Lower lobe of right lung (tissue), 2 donors: ENCODE measurements at regions not wholly inside any gene's neighbourhood (a gene's known extent, or its start where the extent isn't known, plus 50 kb on each side); places are given as distances from the start of the nearest gene placed in this dataset.

ENCODE experiments used
- ATAC-seq, 2 donors: fragments of 200-7000 bp; cut with Tn5 transposase; one replicate each; pipeline ENCODE4 v1.9.1; 2020 to 2022; ENCODE audit warnings: mild to moderate bottlenecking in 2 of 2, moderate library complexity in 2 of 2
- DNase-seq: peaks from one replicate; pipeline ENCODE4 v3.0.0-alpha.2; 2020
- H3K27ac ChIP-seq: fragments of 200-600 bp; one replicate; pipeline ENCODE4 v1.8.0; 2022
- H3K27me3 ChIP-seq: fragments of 200-600 bp; one replicate; pipeline ENCODE4 v1.8.0; 2022; ENCODE audit warnings: low read depth
- H3K36me3 ChIP-seq: fragments of 200-600 bp; one replicate; pipeline ENCODE4 v1.8.0; 2022; ENCODE audit warnings: mild to moderate bottlenecking
- H3K4me1 ChIP-seq: fragments of 200-600 bp; one replicate; pipeline ENCODE4 v1.8.0; 2022
- H3K4me3 ChIP-seq: fragments of 200-600 bp; one replicate; pipeline ENCODE4 v1.8.0; 2022; ENCODE audit warnings: mild to moderate bottlenecking
- H3K9me3 ChIP-seq: fragments of 200-600 bp; one replicate; pipeline ENCODE4 v1.8.0; 2022
- intact Hi-C: fragments of 100-400 bp; cut with DNase I; formaldehyde crosslinking; loops from one replicate; pipeline ENCODE4 v1.11.0; 2022
- TF ChIP-seq, protein P1 (sequence below): fragments of 200-600 bp; IDR thresholded peaks from one replicate; pipeline ENCODE4 v1.8.0; 2022; ENCODE audit warnings: antibody characterized with exemption, mild to moderate bottlenecking
- donor health status: DM: no; HTN: yes; CAD: no; lungs with severe emphysema.

- no peak overlapping the region for H3K27ac ChIP-seq
- H3K36me3 ChIP-seq, result no peaks in the 10 kb centered on the region
- intact Hi-C loops, result no loop called here
- no peaks in the 10 kb centered on the region for H3K9me3 ChIP-seq
- DNase-seq (no peak), ATAC-seq (no peak)
- H3K4me3 ChIP-seq, result no peak overlapping the region
- no peaks in the 10 kb centered on the region for H3K27me3 ChIP-seq
- TF ChIP-seq, protein P1, sequence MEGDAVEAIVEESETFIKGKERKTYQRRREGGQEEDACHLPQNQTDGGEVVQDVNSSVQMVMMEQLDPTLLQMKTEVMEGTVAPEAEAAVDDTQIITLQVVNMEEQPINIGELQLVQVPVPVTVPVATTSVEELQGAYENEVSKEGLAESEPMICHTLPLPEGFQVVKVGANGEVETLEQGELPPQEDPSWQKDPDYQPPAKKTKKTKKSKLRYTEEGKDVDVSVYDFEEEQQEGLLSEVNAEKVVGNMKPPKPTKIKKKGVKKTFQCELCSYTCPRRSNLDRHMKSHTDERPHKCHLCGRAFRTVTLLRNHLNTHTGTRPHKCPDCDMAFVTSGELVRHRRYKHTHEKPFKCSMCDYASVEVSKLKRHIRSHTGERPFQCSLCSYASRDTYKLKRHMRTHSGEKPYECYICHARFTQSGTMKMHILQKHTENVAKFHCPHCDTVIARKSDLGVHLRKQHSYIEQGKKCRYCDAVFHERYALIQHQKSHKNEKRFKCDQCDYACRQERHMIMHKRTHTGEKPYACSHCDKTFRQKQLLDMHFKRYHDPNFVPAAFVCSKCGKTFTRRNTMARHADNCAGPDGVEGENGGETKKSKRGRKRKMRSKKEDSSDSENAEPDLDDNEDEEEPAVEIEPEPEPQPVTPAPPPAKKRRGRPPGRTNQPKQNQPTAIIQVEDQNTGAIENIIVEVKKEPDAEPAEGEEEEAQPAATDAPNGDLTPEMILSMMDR, result no peak
- no peaks in the 10 kb centered on the region for H3K4me1 ChIP-seq
Measured at GRCh38 chr12:60921541-60921940, 1325.7 kb downstream of the SLC16A7 start.

- Histone ChIP-seq H3K9me3 (no peaks in the 10 kb centered on the region), H3K27me3 (no peaks in the 10 kb centered on the region), H3K4me1 (no peaks in the 10 kb centered on the region), H3K36me3 (no peaks in the 10 kb centered on the region), H3K27ac (no peak overlapping the region), H3K4me3 (no peak overlapping the region)
- no peak for DNase-seq
- intact Hi-C loops, result no loop called here
- no peak for ATAC-seq
- TF ChIP-seq, protein P1, result no peak
Measured at GRCh38 chr12:60926256-60926655, 1330.4 kb downstream of the SLC16A7 start.

DNA sequence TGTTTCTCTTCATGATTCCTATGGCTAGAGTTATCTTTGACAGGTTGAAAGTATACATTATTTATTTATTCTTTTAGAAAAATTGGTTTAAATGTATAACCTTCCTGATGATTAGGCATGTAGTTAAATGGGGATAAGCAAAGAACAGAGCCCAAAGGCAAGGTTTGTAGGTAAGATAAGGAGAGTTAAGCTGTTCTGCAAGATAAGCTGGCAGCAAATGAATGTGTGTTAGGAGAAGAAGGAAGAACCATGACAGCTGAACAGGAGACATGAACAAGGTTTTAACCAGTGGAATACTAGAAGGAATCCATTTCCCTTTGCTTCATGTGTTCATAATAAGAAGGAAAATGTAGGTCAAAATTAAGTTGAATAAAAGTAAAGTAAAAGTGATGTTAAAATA, 1330.1 kb upstream of the USP15 start:
- no peak overlapping the region for H3K27ac ChIP-seq
- H3K4me3 ChIP-seq, result no peak overlapping the region
- peaks cover 14% of the 10 kb centered on the region for H3K9me3 ChIP-seq
- no peaks in the 10 kb centered on the region for H3K36me3 ChIP-seq
- intact Hi-C loops, result no loop called here
- ATAC-seq, result no peak
- no peaks in the 10 kb centered on the region for H3K27me3 ChIP-seq
- TF ChIP-seq, protein P1, result no peak
- DNase-seq, result no peak
- no peaks in the 10 kb centered on the region for H3K4me1 ChIP-seq

DNA sequence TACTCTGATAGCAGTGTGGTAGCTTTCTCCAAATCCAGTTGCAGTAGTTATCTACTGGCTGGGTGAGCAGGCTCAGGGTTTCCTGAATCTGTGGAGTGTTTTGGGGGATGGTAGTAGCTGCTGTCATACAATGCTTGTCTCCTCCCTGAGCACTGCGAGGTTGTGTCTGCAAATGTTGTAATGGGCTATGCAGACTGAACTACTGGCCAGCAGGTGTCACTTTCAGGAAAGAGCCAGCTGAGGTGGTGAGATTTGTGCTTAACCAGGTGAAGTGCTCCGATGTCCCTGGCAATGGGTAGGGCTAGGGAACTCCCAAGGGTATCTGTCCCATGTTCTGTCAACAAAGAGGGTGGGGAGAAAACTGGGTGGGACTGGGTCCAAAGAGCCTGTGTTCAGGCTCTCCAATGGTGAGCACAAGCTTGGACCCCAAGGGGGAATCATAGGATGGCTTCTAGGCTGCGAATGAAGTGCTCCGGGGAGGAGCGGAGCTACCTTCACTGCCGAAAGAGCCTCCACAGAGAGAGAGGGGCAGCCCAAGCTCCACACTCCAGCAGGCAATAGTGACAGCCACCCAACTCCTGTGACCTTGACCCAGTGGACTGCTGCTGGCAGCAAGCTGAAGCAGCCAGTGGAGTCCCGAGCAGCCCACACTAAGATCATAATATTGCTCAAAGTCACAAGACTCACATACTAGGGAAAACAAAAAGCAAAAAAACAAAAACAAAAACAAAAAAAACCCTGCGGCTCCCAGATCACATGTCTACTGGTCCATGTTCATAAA, 1324.0 kb upstream of the USP15 start:
- DNase-seq, result no peak
- no peaks in the 10 kb centered on the region for H3K27me3 ChIP-seq
- H3K27ac ChIP-seq, result no peak overlapping the region
- no peak overlapping the region for H3K4me3 ChIP-seq
- H3K9me3 ChIP-seq, result peaks cover 21% of the 10 kb centered on the region
- no peak for ATAC-seq
- TF ChIP-seq, protein P1, result no peak
- intact Hi-C loops, result no loop called here
- H3K4me1 ChIP-seq, result no peaks in the 10 kb centered on the region
- no peaks in the 10 kb centered on the region for H3K36me3 ChIP-seq

GRCh38 chr12:60947533-60947932, 1312.7 kb upstream of the USP15 start:
- Histone ChIP-seq H3K4me1 (no peaks in the 10 kb centered on the region), H3K27ac (no peak overlapping the region), H3K27me3 (no peaks in the 10 kb centered on the region), H3K36me3 (no peaks in the 10 kb centered on the region), H3K4me3 (no peak overlapping the region), H3K9me3 (no peaks in the 10 kb centered on the region)
- no peak for ATAC-seq
- no peak for DNase-seq
- intact Hi-C loops, result no loop called here
- TF ChIP-seq, protein P1, result no peak
